HEK293 (cell line): ENCODE measurements at regions not wholly inside any gene's neighbourhood (a gene's known extent, or its start where the extent isn't known, plus 50 kb on each side); places are given as distances from the start of the nearest gene placed in this dataset.

ENCODE experiments used
- CTCF ChIA-PET: fragments of 350-600 bp; formaldehyde crosslinking; extraction: SDS; loops from one replicate; lab custom pipeline; 2021; ENCODE audit warnings: antibody characterized with exemption; lab: Yijun Ruan, JAX
- POLR2A ChIA-PET: fragments of 300-600 bp; formaldehyde crosslinking; extraction: SDS; loops from one replicate; lab custom pipeline; 2020; ENCODE audit warnings: antibody characterized with exemption, inconsistent platforms; lab: Yijun Ruan, JAX
- H3K27ac ChIP-seq: fragments of 200-500 bp; sonication (Bioruptor generic); 2 replicates; pipeline ENCODE4 v1.5.1; 2014; ENCODE audit warnings: low read depth, low read length, control low read depth, inconsistent platforms; ENCODE audit errors: extremely low read depth
- H3K36me3 ChIP-seq, 2 experiments: fragments of 200-500 bp in 1 of 2; sonication (Bioruptor generic) in 1 of 2; 1 replicate in 1 of 2; 2 replicates in 1 of 2; pipeline ENCODE4 v1.5.1; 2014 to 2017; ENCODE audit warnings: inconsistent platforms in 2 of 2, low read length in 2 of 2; ENCODE audit not compliant: control insufficient read depth in 2 of 2, insufficient read depth in 1 of 2
- H3K4me1 ChIP-seq: fragments of 200-500 bp; sonication (Bioruptor generic); 2 replicates; pipeline ENCODE4 v1.5.1; 2014; ENCODE audit warnings: mild to moderate bottlenecking, low read length, inconsistent platforms; ENCODE audit not compliant: control insufficient read depth, insufficient read depth
- H3K4me3 ChIP-seq: 2 replicates; pipeline ENCODE4 v1.5.1; 2011; ENCODE audit warnings: low read depth, mild to moderate bottlenecking, control low read depth, low read length, moderate library complexity
- H3K9me3 ChIP-seq: fragments of 200-500 bp; sonication (Bioruptor generic); 2 replicates; pipeline ENCODE4 v1.5.1; 2014; ENCODE audit warnings: low read depth, low read length, inconsistent platforms; ENCODE audit not compliant: control insufficient read depth, insufficient read depth
- IKZF3 ChIP-seq: fragments of 450-650 bp; IDR thresholded peaks from 2 replicates; pipeline ENCODE4 v1.5.0; 2018; ENCODE audit warnings: missing biosample characterization, mild to moderate bottlenecking, missing genetic modification characterization, moderate library complexity
- ZBTB17 ChIP-seq: fragments of 450-650 bp; formaldehyde crosslinking; IDR thresholded peaks from 2 replicates; pipeline ENCODE4 v1.5.1; 2016; ENCODE audit warnings: missing biosample characterization, missing genetic modification characterization
- ZBTB7A ChIP-seq: fragments of 450-650 bp; formaldehyde crosslinking; IDR thresholded peaks from 2 replicates; pipeline ENCODE4 v1.5.1; 2016; ENCODE audit warnings: low read depth, missing biosample characterization, missing genetic modification characterization
- ZBTB8A ChIP-seq: fragments of 450-650 bp; formaldehyde crosslinking; IDR thresholded peaks from 2 replicates; pipeline ENCODE4 v1.5.1; 2016; ENCODE audit warnings: missing biosample characterization, missing genetic modification characterization
- ZEB2 ChIP-seq: fragments of 450-650 bp; formaldehyde crosslinking; IDR thresholded peaks from 2 replicates; pipeline ENCODE4 v1.5.1; 2016; ENCODE audit warnings: missing biosample characterization, missing genetic modification characterization
- ZFP69B ChIP-seq: fragments of 450-650 bp; formaldehyde crosslinking; IDR thresholded peaks from 2 replicates; pipeline ENCODE4 v1.5.1; 2016; ENCODE audit warnings: missing biosample characterization, missing genetic modification characterization
- ZNF138 ChIP-seq: fragments of 450-650 bp; formaldehyde crosslinking; IDR thresholded peaks from 2 replicates; pipeline ENCODE4 v1.5.1; 2016; ENCODE audit warnings: missing biosample characterization, missing genetic modification characterization, borderline replicate concordance
- ZNF157 ChIP-seq: fragments of 450-650 bp; formaldehyde crosslinking; IDR thresholded peaks from 2 replicates; pipeline ENCODE4 v1.5.1; 2016; ENCODE audit warnings: missing biosample characterization, missing genetic modification characterization
- ZNF23 ChIP-seq: fragments of 450-650 bp; formaldehyde crosslinking; IDR thresholded peaks from 2 replicates; pipeline ENCODE4 v1.5.1; 2016; ENCODE audit warnings: missing biosample characterization, missing genetic modification characterization, borderline replicate concordance
- ZNF366 ChIP-seq: fragments of 450-650 bp; formaldehyde crosslinking; conservative IDR thresholded peaks from 2 replicates; pipeline ENCODE4 v1.5.1; 2016; ENCODE audit warnings: missing biosample characterization, missing genetic modification characterization
- ZNF529 ChIP-seq: fragments of 450-650 bp; formaldehyde crosslinking; IDR thresholded peaks from 2 replicates; pipeline ENCODE4 v1.5.1; 2017; ENCODE audit warnings: missing genetic modification characterization, missing biosample characterization; ENCODE audit not compliant: insufficient replicate concordance
- ZNF629 ChIP-seq: fragments of 450-650 bp; formaldehyde crosslinking; IDR thresholded peaks from 2 replicates; pipeline ENCODE4 v1.5.1; 2017; ENCODE audit warnings: missing biosample characterization, missing genetic modification characterization
- TF ChIP-seq, protein P1 (sequence below): fragments of 450-650 bp; formaldehyde crosslinking; conservative IDR thresholded peaks from 2 replicates; pipeline ENCODE4 v1.5.1; 2016; ENCODE audit warnings: low read depth, missing biosample characterization, missing genetic modification characterization
- TF ChIP-seq, protein P2 (sequence below): fragments of 450-650 bp; formaldehyde crosslinking; IDR thresholded peaks from 2 replicates; pipeline ENCODE4 v1.5.1; 2016; ENCODE audit warnings: missing biosample characterization, missing genetic modification characterization, borderline replicate concordance
- TF ChIP-seq, protein P3 (sequence below): IDR thresholded peaks from 2 replicates; pipeline ENCODE4 v1.6.1; 2011; ENCODE audit warnings: mild to moderate bottlenecking, low read depth, low read length, borderline replicate concordance
- TF ChIP-seq, protein P4 (sequence below): fragments of 450-650 bp; formaldehyde crosslinking; IDR thresholded peaks from 2 replicates; pipeline ENCODE4 v1.5.1; 2016; ENCODE audit warnings: missing biosample characterization, missing genetic modification characterization
- TF ChIP-seq, protein P5 (sequence below): fragments of 450-650 bp; formaldehyde crosslinking; IDR thresholded peaks from 2 replicates; pipeline ENCODE4 v1.5.1; 2016; ENCODE audit warnings: missing biosample characterization, missing genetic modification characterization
- TF ChIP-seq, protein P6 (sequence below): fragments of 450-650 bp; formaldehyde crosslinking; IDR thresholded peaks from 2 replicates; pipeline ENCODE4 v1.5.1; 2017; ENCODE audit warnings: missing biosample characterization, missing genetic modification characterization

DNA sequence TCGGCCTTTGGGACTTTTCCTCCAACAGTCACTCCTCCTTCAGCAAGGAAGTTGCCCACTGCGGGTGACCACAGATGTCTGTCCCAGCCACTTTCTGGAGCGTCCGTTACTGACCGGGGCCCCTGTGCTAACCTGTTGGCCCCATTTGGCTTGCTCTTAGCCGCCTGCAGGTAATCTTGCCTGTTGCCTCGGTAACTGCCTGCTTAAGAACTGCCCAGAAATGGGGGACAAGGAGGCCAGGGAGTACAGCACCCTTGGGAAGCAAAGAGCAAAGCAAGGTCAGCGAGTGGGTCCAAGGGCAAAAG is 338.8 kb upstream of the SFSWAP start (continued):
- TF ChIP-seq, protein P1, sequence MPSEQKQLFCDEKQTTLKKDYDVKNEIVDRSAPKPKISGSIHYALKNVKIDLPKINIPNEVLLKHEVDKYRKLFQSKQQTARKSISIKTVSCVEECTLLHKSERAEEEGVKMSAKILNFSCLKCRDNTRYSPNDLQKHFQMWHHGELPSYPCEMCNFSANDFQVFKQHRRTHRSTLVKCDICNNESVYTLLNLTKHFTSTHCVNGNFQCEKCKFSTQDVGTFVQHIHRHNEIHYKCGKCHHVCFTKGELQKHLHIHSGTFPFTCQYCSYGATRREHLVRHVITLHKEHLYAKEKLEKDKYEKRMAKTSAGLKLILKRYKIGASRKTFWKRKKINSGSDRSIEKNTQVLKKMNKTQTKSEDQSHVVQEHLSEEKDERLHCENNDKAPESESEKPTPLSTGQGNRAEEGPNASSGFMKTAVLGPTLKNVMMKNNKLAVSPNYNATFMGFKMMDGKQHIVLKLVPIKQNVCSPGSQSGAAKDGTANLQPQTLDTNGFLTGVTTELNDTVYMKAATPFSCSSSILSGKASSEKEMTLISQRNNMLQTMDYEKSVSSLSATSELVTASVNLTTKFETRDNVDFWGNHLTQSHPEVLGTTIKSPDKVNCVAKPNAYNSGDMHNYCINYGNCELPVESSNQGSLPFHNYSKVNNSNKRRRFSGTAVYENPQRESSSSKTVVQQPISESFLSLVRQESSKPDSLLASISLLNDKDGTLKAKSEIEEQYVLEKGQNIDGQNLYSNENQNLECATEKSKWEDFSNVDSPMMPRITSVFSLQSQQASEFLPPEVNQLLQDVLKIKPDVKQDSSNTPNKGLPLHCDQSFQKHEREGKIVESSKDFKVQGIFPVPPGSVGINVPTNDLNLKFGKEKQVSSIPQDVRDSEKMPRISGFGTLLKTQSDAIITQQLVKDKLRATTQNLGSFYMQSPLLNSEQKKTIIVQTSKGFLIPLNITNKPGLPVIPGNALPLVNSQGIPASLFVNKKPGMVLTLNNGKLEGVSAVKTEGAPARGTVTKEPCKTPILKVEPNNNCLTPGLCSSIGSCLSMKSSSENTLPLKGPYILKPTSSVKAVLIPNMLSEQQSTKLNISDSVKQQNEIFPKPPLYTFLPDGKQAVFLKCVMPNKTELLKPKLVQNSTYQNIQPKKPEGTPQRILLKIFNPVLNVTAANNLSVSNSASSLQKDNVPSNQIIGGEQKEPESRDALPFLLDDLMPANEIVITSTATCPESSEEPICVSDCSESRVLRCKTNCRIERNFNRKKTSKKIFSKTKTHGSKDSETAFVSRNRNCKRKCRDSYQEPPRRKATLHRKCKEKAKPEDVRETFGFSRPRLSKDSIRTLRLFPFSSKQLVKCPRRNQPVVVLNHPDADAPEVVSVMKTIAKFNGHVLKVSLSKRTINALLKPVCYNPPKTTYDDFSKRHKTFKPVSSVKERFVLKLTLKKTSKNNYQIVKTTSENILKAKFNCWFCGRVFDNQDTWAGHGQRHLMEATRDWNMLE: no peak
- TF ChIP-seq ZFP69B (tag by site-specific recombination) (no peak), ZNF529 (tag by site-specific recombination) (no peak), ZNF23 (tag by site-specific recombination) (no peak)
- TF ChIP-seq, all 188 proteins: peak for 0

DNA sequence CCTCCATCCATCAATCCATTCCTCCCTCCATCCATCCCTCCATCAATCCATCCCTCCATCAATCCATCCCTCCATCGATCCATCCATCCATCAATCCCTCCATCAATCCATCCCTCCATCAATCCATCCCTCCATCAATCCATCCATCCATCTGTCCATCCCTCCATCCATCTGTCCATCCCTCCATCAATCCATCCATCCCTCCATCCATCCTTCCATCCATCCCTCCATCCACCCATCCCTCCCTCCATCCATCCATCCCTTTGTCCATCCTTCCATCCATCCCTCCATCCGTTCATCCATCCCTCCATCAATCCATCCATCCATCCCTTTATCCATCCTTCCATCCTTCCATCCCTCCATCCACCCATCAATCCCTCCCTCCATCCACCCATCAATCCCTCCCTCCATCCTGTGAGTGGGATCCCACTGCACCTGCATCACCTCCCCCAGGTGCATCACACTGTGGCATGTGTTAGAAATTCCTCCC is 338.1 kb upstream of the SFSWAP start:
- H3K9me3 ChIP-seq: no peaks in the 10 kb centered on the region
- H3K36me3 ChIP-seq: no peaks in the 10 kb centered on the region
- TF ChIP-seq, protein P2, sequence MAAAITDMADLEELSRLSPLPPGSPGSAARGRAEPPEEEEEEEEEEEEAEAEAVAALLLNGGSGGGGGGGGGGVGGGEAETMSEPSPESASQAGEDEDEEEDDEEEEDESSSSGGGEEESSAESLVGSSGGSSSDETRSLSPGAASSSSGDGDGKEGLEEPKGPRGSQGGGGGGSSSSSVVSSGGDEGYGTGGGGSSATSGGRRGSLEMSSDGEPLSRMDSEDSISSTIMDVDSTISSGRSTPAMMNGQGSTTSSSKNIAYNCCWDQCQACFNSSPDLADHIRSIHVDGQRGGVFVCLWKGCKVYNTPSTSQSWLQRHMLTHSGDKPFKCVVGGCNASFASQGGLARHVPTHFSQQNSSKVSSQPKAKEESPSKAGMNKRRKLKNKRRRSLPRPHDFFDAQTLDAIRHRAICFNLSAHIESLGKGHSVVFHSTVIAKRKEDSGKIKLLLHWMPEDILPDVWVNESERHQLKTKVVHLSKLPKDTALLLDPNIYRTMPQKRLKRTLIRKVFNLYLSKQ (tag by site-specific recombination): no peak
- TF ChIP-seq ZNF366 (tag by site-specific recombination) (peak; percentile 99), ZBTB17 (tag by site-specific recombination) (peak; percentile 77)
- ChIA-PET POLR2A (no interaction called here), CTCF (no interaction called here)
- no peaks in the 10 kb centered on the region for H3K4me1 ChIP-seq
- no peak overlapping the region for H3K4me3 ChIP-seq
- H3K27ac ChIP-seq: no peak overlapping the region

DNA sequence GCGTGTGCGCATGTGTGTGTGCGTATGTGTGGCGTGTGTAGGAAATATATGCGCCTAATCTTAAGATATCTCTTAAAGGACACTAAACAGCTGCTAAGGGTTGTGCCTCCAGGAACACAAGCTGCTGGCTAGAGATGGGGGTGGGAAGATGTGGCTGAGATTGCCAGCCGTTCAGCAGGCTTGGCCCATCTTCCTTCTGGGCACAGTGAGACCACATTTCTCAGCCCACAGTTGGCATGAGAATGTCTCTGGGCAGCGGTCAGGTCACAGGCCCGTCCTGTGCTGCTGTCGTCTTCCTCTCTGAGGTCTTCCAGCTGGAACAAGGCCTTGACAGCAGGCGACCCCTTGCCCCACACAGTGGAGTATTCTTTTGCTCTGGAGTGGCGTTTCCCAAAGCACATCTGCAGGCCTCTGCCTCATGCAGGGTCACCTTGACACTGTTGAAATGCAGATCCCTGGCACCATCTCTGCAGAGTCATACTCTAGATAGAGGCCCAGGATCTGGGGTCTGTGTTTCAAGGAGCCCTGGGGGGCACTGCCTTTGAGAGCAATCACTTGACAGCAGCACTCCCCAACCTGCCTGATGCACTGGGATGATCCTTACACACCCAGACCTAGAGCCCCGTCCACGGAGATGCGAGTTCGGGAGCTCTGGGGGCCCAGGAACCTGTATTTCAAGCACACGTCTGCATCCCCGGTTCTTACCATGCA is 335.5 kb upstream of the SFSWAP start:
- no peak overlapping the region for H3K27ac ChIP-seq
- no peaks in the 10 kb centered on the region for H3K9me3 ChIP-seq
- H3K36me3 ChIP-seq: no peaks in the 10 kb centered on the region
- ChIA-PET POLR2A (no interaction called here), CTCF (no interaction called here)
- H3K4me3 ChIP-seq: no peak overlapping the region
- no peaks in the 10 kb centered on the region for H3K4me1 ChIP-seq
- TF ChIP-seq ZNF157 (tag by site-specific recombination): no peak
- no peak for TF ChIP-seq ZBTB8A (tag by site-specific recombination)
- TF ChIP-seq, protein P3, sequence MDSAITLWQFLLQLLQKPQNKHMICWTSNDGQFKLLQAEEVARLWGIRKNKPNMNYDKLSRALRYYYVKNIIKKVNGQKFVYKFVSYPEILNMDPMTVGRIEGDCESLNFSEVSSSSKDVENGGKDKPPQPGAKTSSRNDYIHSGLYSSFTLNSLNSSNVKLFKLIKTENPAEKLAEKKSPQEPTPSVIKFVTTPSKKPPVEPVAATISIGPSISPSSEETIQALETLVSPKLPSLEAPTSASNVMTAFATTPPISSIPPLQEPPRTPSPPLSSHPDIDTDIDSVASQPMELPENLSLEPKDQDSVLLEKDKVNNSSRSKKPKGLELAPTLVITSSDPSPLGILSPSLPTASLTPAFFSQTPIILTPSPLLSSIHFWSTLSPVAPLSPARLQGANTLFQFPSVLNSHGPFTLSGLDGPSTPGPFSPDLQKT: no peak
- TF ChIP-seq, protein P4, sequence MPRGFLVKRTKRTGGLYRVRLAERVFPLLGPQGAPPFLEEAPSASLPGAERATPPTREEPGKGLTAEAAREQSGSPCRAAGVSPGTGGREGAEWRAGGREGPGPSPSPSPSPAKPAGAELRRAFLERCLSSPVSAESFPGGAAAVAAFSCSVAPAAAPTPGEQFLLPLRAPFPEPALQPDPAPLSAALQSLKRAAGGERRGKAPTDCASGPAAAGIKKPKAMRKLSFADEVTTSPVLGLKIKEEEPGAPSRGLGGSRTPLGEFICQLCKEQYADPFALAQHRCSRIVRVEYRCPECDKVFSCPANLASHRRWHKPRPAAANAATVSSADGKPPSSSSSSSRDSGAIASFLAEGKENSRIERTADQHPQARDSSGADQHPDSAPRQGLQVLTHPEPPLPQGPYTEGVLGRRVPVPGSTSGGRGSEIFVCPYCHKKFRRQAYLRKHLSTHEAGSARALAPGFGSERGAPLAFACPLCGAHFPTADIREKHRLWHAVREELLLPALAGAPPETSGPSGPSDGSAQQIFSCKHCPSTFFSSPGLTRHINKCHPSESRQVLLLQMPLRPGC (tag by site-specific recombination): no peak
- TF ChIP-seq, protein P5, sequence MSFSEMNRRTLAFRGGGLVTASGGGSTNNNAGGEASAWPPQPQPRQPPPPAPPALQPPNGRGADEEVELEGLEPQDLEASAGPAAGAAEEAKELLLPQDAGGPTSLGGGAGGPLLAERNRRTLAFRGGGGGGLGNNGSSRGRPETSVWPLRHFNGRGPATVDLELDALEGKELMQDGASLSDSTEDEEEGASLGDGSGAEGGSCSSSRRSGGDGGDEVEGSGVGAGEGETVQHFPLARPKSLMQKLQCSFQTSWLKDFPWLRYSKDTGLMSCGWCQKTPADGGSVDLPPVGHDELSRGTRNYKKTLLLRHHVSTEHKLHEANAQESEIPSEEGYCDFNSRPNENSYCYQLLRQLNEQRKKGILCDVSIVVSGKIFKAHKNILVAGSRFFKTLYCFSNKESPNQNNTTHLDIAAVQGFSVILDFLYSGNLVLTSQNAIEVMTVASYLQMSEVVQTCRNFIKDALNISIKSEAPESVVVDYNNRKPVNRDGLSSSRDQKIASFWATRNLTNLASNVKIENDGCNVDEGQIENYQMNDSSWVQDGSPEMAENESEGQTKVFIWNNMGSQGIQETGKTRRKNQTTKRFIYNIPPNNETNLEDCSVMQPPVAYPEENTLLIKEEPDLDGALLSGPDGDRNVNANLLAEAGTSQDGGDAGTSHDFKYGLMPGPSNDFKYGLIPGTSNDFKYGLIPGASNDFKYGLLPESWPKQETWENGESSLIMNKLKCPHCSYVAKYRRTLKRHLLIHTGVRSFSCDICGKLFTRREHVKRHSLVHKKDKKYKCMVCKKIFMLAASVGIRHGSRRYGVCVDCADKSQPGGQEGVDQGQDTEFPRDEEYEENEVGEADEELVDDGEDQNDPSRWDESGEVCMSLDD (tag by site-specific recombination): no peak
- TF ChIP-seq ZBTB7A (tag by site-specific recombination): no peak
- TF ChIP-seq IKZF3 (tag by site-specific recombination): no peak
- TF ChIP-seq ZNF629 (tag by site-specific recombination): no peak
- no peak for TF ChIP-seq ZEB2 (tag by site-specific recombination)
- no peak for TF ChIP-seq ZNF138 (tag by site-specific recombination)
- TF ChIP-seq, protein P6, sequence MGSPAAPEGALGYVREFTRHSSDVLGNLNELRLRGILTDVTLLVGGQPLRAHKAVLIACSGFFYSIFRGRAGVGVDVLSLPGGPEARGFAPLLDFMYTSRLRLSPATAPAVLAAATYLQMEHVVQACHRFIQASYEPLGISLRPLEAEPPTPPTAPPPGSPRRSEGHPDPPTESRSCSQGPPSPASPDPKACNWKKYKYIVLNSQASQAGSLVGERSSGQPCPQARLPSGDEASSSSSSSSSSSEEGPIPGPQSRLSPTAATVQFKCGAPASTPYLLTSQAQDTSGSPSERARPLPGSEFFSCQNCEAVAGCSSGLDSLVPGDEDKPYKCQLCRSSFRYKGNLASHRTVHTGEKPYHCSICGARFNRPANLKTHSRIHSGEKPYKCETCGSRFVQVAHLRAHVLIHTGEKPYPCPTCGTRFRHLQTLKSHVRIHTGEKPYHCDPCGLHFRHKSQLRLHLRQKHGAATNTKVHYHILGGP: no peak
